GM23338 (cell line): ENCODE measurements at regions not wholly inside any gene's neighbourhood (a gene's known extent, or its start where the extent isn't known, plus 50 kb on each side); places are given as distances from the start of the nearest gene placed in this dataset.

ENCODE experiments used
- ATAC-seq: fragments of 200-7000 bp; cut with Tn5 transposase; 3 replicates; pipeline ENCODE4 v1.9.1; 2020
- DNase-seq: peaks from one replicate; pipeline ENCODE4 v3.0.0-alpha.2; 2015; ENCODE audit warnings: low spot score
- H2AFZ ChIP-seq: fragments of 200-600 bp; sonication (generic); 2 replicates; pipeline ENCODE4 v1.8.0; 2016; ENCODE audit warnings: antibody characterized with exemption, mild to moderate bottlenecking, moderate library complexity
- H3F3A ChIP-seq: fragments of 200-600 bp; sonication (generic); replicated peaks from 2 replicates; pipeline ENCODE4 v1.8.0; 2017; ENCODE audit warnings: antibody characterized with exemption, mixed run types, low read depth
- H3K27ac ChIP-seq: fragments of 200-600 bp; sonication (generic); 2 replicates; pipeline ENCODE4 v1.6.1; 2016; ENCODE audit warnings: low read depth
- H3K27me3 ChIP-seq: fragments of 200-600 bp; sonication (generic); 2 replicates; pipeline ENCODE4 v1.8.0; 2016; ENCODE audit warnings: mild to moderate bottlenecking, mixed run types, moderate library complexity; ENCODE audit not compliant: insufficient read depth
- H3K36me3 ChIP-seq: fragments of 200-600 bp; sonication (generic); 2 replicates; pipeline ENCODE4 v1.8.0; 2016; ENCODE audit warnings: mild to moderate bottlenecking; ENCODE audit not compliant: insufficient read depth
- H3K4me1 ChIP-seq: fragments of 200-600 bp; sonication (generic); 2 replicates; pipeline ENCODE4 v1.8.0; 2016; ENCODE audit warnings: mild to moderate bottlenecking, moderate library complexity; ENCODE audit not compliant: insufficient read depth
- H3K4me2 ChIP-seq: fragments of 200-600 bp; sonication (generic); 2 replicates; pipeline ENCODE4 v1.7.1; 2017; ENCODE audit warnings: mixed run types
- H3K4me3 ChIP-seq: fragments of 200-600 bp; sonication (generic); 2 replicates; pipeline ENCODE4 v1.6.1; 2016; ENCODE audit warnings: mixed run types
- H3K79me2 ChIP-seq: fragments of 200-600 bp; sonication (generic); replicated peaks from 2 replicates; pipeline ENCODE4 v1.8.0; 2017; ENCODE audit warnings: mild to moderate bottlenecking; ENCODE audit not compliant: insufficient read depth
- H3K9me2 ChIP-seq: fragments of 200-600 bp; sonication (generic); 2 replicates; pipeline ENCODE4 v1.8.0; 2017; ENCODE audit not compliant: insufficient read depth
- H4K20me1 ChIP-seq: fragments of 200-600 bp; sonication (generic); replicated peaks from 2 replicates; pipeline ENCODE4 v1.8.0; 2017; ENCODE audit warnings: mild to moderate bottlenecking; ENCODE audit not compliant: insufficient read depth
- H3K27ac Mint-ChIP-seq: 2 replicates; pipeline ENCODE4 v1.8.0; 2020; ENCODE audit warnings: inconsistent platforms, mild to moderate bottlenecking, moderate library complexity, mixed read lengths
- H3K27me3 Mint-ChIP-seq: 3 replicates; pipeline ENCODE4 v1.8.0; 2022; ENCODE audit warnings: low read depth, mild to moderate bottlenecking, moderate library complexity, mixed read lengths, inconsistent platforms; ENCODE audit not compliant: insufficient read depth, poor library complexity
- H3K36me3 Mint-ChIP-seq: 3 replicates; pipeline ENCODE4 v1.8.0; 2021; ENCODE audit warnings: low read depth, mild to moderate bottlenecking, inconsistent platforms, moderate library complexity, mixed read lengths
- H3K4me1 Mint-ChIP-seq: 3 replicates; pipeline ENCODE4 v1.8.0; 2020; ENCODE audit warnings: mild to moderate bottlenecking, inconsistent platforms, mixed read lengths
- H3K4me3 Mint-ChIP-seq: 3 replicates; pipeline ENCODE4 v1.8.0; 2021; ENCODE audit warnings: moderate library complexity, mild to moderate bottlenecking, inconsistent platforms, mixed read lengths
- H3K9me3 Mint-ChIP-seq: 3 replicates; pipeline ENCODE4 v1.8.0; 2020; ENCODE audit warnings: moderate library complexity, mild to moderate bottlenecking, inconsistent platforms, mixed read lengths
- CREB1 ChIP-seq: fragments of 250-450 bp; sonication (Bioruptor Pico); IDR thresholded peaks from 2 replicates; pipeline ENCODE4 v1.5.0; 2020; ENCODE audit warnings: low read depth, mild to moderate bottlenecking, moderate library complexity
- EZH2phosphoT487 ChIP-seq: fragments of 200-600 bp; sonication (generic); IDR thresholded peaks from one replicate; pipeline ENCODE4 v1.8.1; 2018; ENCODE audit warnings: antibody characterized with exemption; ENCODE audit not compliant: unreplicated experiment
- JUNB ChIP-seq: IDR thresholded peaks from one replicate; pipeline ENCODE4 v1.6.1; 2016; ENCODE audit warnings: antibody characterized with exemption; ENCODE audit not compliant: unreplicated experiment
- NANOG ChIP-seq: IDR thresholded peaks from 2 replicates; pipeline ENCODE4 v1.6.1; 2016; ENCODE audit warnings: antibody characterized with exemption, borderline replicate concordance
- POLR2AphosphoS5 ChIP-seq: IDR thresholded peaks from 2 replicates; pipeline ENCODE4 v1.6.1; 2016; ENCODE audit warnings: antibody characterized with exemption, low read depth
- STAT1 ChIP-seq: IDR thresholded peaks from one replicate; pipeline ENCODE4 v1.6.1; 2016; ENCODE audit warnings: antibody characterized with exemption; ENCODE audit not compliant: unreplicated experiment
- ZNF114 ChIP-seq: fragments of 250-450 bp; sonication (Bioruptor Pico); IDR thresholded peaks from 2 replicates; pipeline ENCODE4 v1.5.0; 2020; ENCODE audit warnings: mild to moderate bottlenecking, moderate library complexity
- ZNF331 ChIP-seq: fragments of 250-450 bp; sonication (Bioruptor Pico); IDR thresholded peaks from 2 replicates; pipeline ENCODE4 v1.5.0; 2020; ENCODE audit warnings: low read depth, mild to moderate bottlenecking, moderate library complexity
- ZNF462 ChIP-seq: fragments of 250-450 bp; sonication (Bioruptor Pico); IDR thresholded peaks from 2 replicates; pipeline ENCODE4 v1.5.0; 2020; ENCODE audit warnings: mild to moderate bottlenecking, moderate library complexity
- TF ChIP-seq, protein P1 (sequence below): IDR thresholded peaks from one replicate; pipeline ENCODE4 v1.6.1; 2018; ENCODE audit warnings: antibody characterized with exemption; ENCODE audit not compliant: unreplicated experiment

DNA sequence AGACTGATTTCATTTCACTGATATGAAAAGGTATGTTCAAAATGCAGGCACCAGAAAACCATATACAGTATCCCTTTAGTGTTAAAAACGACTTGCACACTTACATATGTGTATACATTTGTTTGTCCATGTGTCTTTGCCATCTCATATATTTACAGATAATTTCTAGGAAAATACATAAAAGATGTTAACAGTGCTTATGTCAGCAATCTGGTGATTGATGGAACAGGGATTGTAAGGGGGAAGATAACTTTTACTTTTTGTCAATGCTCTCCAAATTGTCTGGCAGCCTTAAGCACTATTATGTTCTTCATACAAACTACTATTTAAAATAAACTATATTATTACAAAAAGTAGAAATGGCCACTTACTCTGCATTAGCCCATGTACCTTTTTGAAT lies 238.5 kb upstream of the DEFB112 start (continued):
- TF ChIP-seq, protein P1, sequence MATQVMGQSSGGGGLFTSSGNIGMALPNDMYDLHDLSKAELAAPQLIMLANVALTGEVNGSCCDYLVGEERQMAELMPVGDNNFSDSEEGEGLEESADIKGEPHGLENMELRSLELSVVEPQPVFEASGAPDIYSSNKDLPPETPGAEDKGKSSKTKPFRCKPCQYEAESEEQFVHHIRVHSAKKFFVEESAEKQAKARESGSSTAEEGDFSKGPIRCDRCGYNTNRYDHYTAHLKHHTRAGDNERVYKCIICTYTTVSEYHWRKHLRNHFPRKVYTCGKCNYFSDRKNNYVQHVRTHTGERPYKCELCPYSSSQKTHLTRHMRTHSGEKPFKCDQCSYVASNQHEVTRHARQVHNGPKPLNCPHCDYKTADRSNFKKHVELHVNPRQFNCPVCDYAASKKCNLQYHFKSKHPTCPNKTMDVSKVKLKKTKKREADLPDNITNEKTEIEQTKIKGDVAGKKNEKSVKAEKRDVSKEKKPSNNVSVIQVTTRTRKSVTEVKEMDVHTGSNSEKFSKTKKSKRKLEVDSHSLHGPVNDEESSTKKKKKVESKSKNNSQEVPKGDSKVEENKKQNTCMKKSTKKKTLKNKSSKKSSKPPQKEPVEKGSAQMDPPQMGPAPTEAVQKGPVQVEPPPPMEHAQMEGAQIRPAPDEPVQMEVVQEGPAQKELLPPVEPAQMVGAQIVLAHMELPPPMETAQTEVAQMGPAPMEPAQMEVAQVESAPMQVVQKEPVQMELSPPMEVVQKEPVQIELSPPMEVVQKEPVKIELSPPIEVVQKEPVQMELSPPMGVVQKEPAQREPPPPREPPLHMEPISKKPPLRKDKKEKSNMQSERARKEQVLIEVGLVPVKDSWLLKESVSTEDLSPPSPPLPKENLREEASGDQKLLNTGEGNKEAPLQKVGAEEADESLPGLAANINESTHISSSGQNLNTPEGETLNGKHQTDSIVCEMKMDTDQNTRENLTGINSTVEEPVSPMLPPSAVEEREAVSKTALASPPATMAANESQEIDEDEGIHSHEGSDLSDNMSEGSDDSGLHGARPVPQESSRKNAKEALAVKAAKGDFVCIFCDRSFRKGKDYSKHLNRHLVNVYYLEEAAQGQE, result no peak
- TF ChIP-seq EZH2phosphoT487 (no peak), ZNF331 (CRISPR knock-in tag) (no peak), JUNB (no peak), ZNF114 (CRISPR knock-in tag) (no peak), NANOG (no peak), CREB1 (CRISPR knock-in tag) (no peak)

DNA sequence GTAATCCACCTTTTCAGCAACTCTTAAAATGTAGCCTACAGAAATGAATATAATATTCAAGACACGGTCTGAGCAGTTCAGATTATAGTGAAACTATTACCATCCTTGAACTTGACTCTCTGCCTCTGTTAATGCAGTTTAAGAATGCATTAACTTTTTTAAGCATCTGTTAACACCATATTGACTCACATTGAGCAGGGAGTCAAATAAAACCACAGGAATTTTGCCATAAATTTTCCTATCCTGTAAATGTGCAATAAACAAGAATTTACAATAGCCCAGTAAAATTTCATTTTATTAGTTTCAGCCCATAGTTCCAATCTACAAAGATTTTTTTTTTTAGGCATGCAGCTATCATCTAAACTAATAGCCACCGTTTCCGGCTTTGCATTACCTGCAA lies 239.2 kb upstream of the DEFB112 start:
- TF ChIP-seq NANOG (no peak), ZNF462 (CRISPR knock-in tag) (no peak), STAT1 (no peak), POLR2AphosphoS5 (no peak)

More for the DNA sequence above, 239.2 kb upstream of the DEFB112 start:
- Histone ChIP-seq H3F3A (no peaks in the 10 kb centered on the region), H3K27me3 (no peaks in the 10 kb centered on the region), H3K79me2 (no peaks in the 10 kb centered on the region), H3K4me1 (no peaks in the 10 kb centered on the region), H3K36me3 (no peaks in the 10 kb centered on the region), H4K20me1 (no peaks in the 10 kb centered on the region), H3K4me3 (no peak overlapping the region), H2AFZ (no peak overlapping the region), H3K4me2 (no peak overlapping the region), H3K9me2 (no peaks in the 10 kb centered on the region), H3K27ac (no peak overlapping the region)
- Mint-ChIP-seq H3K27me3 (no peaks in the 10 kb centered on the region), H3K4me1 (no peaks in the 10 kb centered on the region), H3K27ac (no peak overlapping the region), H3K9me3 (no peaks in the 10 kb centered on the region), H3K36me3 (no peaks in the 10 kb centered on the region), H3K4me3 (no peak overlapping the region)
- ATAC-seq, result no peak
- no peak for DNase-seq
